Globus pallidus (tissue), 1 donor: ENCODE measurements at regions not wholly inside any gene's neighbourhood (a gene's known extent, or its start where the extent isn't known, plus 50 kb on each side); places are given as distances from the start of the nearest gene placed in this dataset.

Experiments
- DNase-seq: peaks from one replicate; pipeline ENCODE4 v3.0.0-alpha.2; 2015; ENCODE audit warnings: low spot score

DNA sequence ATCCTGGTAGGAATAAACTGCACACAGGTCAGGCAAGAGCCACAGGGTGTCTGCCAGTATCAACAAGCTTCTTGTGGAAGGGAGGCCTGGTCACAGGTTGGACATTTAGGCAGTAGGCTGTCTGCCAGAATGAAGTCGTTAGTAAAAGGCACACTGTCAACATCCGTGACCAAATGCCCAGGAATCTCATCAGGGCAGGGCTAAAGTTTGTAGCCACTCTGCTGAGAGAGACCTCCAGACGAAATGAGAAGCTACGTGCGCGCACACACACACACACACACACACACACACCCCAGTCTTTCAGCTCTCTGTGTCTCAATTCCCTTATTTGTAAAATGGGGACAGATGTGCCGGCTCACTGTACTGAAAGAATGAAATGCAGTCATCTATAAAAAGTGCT lies 408.7 kb upstream of the ZFP42 start:
- DNase-seq: no peak

DNA sequence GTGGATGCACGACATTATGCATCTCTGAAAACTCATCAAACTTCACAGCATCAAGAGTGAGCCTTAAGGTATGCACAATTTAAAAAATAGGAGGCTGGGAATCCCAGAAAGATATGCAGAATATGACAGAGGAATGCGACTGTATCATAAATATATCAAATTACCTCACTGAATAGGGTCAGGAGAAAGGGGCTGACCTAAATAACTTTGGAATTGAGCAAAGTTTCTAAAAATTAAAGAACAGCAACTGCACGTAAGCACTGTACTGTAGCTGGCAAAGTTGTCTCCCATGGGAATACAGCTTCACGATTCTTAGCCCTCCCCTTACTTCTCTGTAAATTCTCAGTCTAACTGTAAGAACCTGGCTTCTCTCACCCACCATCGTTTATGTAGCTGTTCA lies 397.4 kb upstream of the ZFP42 start:
- no peak for DNase-seq

GRCh38 chr4:187602339-187603092 lies 393.1 kb upstream of the ZFP42 start:
- no peak for DNase-seq

DNA sequence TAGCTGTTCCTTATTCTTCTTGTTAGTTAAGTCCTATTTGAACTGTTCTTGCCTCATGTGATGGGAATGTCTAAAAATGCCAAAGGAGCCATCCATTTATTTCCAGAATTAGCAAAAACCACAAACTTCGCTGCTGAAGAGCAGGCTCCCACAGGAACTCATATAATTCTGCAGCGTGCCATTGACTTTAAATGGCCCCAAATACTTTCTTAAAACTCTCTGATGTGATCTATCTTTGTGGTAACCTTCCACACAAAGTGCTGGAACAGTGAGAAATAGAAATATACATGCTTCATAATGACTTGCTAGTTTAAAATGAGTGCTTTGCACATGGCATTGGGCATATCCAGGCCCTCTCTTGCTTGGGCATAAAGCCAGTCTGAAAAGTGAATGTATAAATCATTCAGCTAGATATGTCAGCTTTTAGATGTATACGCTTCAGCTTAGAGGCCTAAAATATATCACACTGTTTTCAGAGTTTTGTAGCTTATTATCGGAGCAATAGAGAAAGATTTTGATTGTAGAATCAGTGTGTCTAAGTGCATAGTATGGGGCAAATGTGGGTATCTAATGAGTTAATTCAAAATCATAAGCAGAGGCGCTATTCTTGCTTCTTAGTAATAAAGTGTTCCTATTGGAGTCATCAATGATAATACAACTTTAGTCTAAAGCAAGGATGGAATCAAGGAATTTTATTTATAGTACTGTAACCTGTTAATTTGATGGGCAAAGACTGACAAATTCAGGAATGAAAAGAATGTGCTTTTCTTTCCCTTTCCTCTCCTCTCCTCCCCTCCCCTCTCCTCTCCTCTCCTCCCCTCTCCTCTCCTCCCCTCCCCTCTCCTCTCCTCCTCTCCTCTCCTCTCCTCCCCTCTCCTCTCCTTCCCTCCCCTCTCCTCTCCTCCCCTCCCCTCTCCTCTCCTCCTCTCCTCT lies 392.2 kb upstream of the ZFP42 start:
- no peak for DNase-seq

GRCh38 chr4:187604984-187605383 lies 390.6 kb upstream of the ZFP42 start:
- DNase-seq: no peak

DNA sequence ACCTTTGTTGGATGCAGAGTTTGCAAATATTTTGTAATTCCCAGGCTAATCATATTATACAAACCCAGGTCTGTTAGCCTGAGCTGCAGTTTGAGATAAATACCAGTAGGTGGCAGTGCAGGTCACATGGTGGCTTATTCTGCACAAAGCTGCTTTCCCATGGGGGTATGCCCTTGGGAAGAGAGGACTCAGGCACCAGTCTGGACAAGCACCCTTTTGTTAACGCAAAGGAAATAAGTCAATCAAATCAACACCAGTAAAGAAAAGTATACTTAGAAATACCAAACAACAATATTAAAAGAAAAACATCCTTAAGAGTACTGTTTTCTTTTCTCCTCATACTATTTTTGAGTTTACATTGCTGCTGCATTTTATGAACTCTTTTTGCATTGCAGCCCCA lies 389.0 kb upstream of the ZFP42 start:
- peak; percentile 31 for DNase-seq

DNA sequence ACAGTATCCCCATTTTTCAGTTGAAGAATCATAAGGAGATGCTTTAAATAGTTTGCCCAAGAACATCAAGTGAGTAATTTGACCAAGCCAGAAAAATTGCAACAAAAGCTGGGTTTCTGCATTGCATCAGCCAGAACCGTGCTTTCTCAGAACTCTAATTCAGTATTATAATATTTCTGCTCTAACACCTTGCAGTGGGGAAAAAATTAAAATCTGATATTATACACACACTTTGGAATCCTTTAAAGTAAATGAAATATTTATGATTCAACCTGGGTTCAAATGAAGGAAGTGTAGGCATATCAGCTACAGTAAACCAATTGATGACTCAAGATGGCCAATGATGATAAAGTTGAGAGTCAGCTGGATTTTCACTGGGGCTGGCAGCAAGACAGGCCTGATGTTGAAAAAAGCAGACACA lies 387.6 kb upstream of the ZFP42 start:
- no peak for DNase-seq

DNA sequence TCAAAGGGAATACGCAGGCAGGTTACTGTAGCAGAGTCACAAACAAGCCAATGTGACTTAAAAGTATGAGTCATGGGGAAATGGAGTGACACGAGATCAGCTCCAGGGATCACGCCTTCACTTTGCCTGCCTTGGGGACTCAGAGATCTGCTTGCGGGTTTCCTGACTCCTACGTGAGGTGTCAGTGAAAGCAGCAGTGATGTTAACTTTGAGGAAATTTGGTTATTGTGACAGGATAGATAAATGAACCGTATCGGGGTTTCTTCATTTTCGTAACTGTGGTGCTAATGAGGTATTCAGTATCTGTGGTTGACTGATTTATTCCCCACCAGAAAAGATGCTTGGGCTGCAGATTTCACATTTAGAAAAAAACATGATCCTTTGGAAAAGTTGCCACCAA lies 383.3 kb upstream of the ZFP42 start:
- DNase-seq: no peak

- DNase-seq: no peak
Measured at GRCh38 chr4:187613089-187613839, 382.3 kb upstream of the ZFP42 start.

DNA sequence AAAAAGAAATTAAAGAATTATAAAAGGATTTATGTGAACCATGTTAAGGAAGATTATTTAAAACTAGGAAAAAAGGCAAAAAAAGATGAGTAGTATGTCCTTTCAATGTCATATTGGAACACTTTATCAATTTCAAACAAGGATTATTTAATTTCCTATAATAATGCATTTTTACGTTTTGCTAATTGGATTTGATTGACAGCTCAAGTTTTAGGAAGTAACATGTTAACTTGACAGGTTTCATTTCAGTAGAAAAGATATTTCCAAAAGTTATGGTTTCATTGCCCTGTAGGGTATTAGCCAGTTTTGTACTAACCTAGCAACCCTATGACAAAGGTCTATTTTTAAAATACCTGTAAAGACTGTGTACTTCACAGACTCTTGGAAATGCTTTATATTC lies 379.6 kb upstream of the ZFP42 start:
- no peak for DNase-seq

- no peak for DNase-seq
Measured at GRCh38 chr4:187617113-187617512, 378.5 kb upstream of the ZFP42 start.

GRCh38 chr4:187618701-187619281 lies 376.8 kb upstream of the ZFP42 start:
- no peak for DNase-seq

GRCh38 chr4:187619319-187619718 lies 376.3 kb upstream of the ZFP42 start:
- no peak for DNase-seq

- no peak for DNase-seq
Measured at GRCh38 chr4:187632260-187632995, 363.1 kb upstream of the ZFP42 start.

DNA sequence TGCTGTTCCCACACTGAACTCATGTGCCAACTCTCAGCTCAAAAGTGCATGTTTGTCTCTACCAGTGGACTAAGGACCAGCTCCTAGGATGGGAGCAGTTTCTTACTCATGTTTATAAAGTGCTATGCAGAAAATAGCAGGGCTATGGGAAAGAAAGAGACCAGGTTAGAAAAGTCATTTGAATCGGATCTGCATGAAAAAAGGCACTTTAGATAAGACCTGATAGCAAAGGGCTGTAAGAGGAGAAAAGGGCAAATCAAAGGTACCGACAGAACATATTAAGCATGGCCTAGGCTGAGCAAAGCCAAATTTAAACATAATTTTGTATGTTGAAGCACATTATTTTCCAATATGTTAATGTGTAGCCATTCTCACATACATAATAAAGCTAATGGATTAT lies 362.3 kb upstream of the ZFP42 start:
- DNase-seq: no peak

DNA sequence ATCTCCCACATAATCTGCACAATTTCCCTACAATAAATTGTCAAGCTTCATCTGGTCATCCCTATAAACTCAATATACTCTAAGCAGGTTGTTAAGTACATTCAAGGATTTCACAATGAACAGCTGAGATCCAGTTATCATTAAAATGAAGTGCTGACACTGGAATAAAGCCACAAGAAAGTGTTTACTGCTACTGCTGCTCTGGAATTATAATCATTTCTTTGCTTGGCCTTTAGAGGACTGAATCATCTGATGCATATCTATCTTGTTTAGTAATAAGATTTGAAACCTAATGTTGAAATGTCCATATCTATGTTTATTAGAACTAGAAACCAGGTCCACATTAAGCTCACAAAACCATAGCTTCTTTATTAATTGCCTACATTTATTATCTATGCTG lies 338.6 kb upstream of the ZFP42 start:
- DNase-seq: no peak

- DNase-seq: no peak
Measured at GRCh38 chr4:187663076-187663475, 332.5 kb upstream of the ZFP42 start.

DNA sequence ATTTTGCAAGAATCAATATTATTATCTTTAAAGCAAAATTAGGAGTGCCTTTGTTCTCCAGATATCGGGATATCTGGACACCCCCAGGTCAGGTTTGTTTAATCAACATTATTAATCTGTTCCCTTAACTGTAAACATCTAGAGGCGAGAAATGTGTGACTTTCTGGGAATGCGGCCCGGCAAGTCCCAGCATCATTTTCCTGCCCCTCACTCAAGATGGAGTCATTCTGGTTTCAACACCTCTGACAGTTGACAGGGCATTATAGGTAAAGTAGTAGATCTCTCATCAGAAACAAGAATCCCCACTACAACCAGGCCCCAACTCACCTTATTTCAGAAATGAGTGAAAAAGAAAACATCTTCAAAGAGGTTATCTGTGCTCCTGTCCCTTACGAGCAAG lies 331.6 kb upstream of the ZFP42 start:
- DNase-seq: no peak

DNA sequence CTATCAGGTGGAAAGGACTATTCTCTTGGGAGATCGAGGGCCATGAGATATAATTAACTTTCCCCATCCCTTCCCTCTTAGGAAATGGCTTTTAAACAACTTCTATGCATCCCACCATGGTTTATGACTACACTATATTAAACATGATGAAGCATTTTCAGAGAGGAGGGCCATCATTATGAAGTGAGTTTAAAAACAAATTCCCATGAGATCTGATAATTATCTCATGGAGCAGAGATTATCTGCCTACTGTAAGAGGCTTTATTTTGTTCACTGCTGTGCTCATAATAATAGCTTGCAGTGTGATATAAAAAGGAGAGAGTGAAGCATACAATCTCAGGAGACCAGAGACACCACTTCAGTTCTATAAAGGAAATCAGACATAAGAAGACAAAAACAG lies 330.5 kb upstream of the ZFP42 start:
- no peak for DNase-seq

- no peak for DNase-seq
Measured at GRCh38 chr4:187666034-187666433, 329.5 kb upstream of the ZFP42 start.

DNA sequence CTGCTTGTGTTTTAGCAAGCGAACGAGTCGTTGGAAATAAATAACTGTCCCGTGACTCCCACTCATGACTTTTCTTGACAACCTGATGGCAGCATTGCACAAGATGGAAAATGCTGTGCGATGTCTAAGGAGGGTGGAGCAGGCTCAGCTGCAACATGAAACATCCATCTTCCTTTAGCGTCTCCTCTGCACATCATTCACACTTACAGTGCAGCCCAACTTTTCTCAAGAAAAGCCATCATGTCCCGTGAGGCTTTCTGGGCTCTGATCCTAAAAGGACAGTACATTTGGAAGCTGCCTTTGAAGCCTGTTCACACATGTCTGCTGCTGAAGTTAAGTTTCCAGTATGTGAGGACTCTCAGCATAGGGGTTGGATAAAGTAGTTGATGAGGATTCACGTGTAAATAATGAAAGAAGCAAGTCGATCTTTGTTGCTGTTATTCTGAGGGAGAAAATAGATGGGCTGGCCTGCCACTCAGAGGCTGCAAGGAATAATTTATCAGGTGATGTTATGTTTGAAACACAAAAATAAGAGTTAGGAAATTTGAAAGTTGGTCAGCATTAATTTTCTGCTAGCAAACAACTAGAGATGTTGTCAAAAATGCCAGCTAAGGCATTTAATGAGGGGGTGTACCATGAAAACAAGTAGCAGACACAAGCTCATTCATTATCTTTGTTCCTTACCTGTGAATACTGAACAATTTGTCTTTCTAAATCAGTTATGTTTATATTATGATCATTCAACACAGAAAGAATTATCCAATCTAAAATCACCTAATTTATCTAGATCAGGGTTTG lies 328.7 kb upstream of the ZFP42 start:
- DNase-seq: peak; percentile 5
